Stimulated activated naive CD8-positive, alpha-beta T cell treated with anti-CD3 and anti-CD28 coated beads, Interleukin-15, Interleukin-2, amounts not matched to agents 100 ng/mL and 50 ng/mL, for 24 hours (primary cell): ENCODE measurements at regions not wholly inside any gene's neighbourhood (a gene's known extent, or its start where the extent isn't known, plus 50 kb on each side); places are given as distances from the start of the nearest gene placed in this dataset.
"Not testable (repeated sequence)": the region's sequence is repeated elsewhere in the genome, so short reads cannot be mapped to it uniquely, and the experiment has no call there.

Experiments
- H3K27ac Mint-ChIP-seq: one replicate; pipeline ENCODE4 v1.8.0; 2021; ENCODE audit warnings: mild to moderate bottlenecking, mixed read lengths
- H3K27me3 Mint-ChIP-seq: one replicate; pipeline ENCODE4 v1.8.0; 2021; ENCODE audit warnings: mixed read lengths
- H3K36me3 Mint-ChIP-seq: one replicate; pipeline ENCODE4 v1.8.0; 2021; ENCODE audit warnings: low read depth, mixed read lengths
- H3K4me1 Mint-ChIP-seq: one replicate; pipeline ENCODE4 v1.8.0; 2021; ENCODE audit warnings: low read depth, mixed read lengths
- H3K4me3 Mint-ChIP-seq: one replicate; pipeline ENCODE4 v1.8.0; 2021; ENCODE audit warnings: mild to moderate bottlenecking, mixed read lengths
- H3K9me3 Mint-ChIP-seq: one replicate; pipeline ENCODE4 v1.8.0; 2021; ENCODE audit warnings: mixed read lengths

DNA sequence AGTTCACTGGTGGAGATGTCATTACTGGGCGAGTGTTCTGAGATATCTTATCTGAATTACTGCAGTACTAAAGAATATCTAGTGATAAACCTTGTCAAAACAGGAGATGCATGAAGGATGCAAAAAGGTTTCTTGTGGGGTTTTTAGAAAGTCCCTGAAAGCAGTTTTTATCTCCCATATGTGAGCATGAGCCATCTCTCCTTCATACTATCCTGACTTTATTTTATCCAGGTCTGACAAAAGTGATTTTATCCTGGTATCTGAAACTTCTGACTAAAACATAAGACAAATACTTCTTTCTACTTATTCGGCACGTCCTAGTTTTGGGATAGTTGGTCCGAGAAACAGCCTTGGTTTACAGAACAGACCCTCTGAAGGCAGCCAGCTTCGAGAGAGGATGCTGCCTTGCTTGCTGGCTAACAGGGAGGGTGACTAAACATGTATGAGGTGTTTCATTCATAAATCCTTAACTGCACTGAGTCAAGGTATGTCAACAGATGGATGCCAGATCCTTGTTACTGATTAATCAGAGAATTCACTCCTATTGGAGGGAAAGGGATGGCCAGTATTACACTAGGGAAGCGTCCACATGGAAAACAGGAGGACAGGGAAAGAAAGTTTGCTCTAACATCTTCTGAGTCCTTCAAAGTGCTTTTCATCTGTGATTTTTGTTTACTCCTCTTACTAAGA is 927.3 kb downstream of the SPATA31A7 start:
- H3K4me3 Mint-ChIP-seq, H3K27me3 Mint-ChIP-seq, H3K4me1 Mint-ChIP-seq, H3K9me3 Mint-ChIP-seq, H3K27ac Mint-ChIP-seq, H3K36me3 Mint-ChIP-seq: not testable (repeated sequence)

- not testable (repeated sequence) for H3K27ac Mint-ChIP-seq, H3K4me3 Mint-ChIP-seq, H3K9me3 Mint-ChIP-seq, H3K36me3 Mint-ChIP-seq, H3K4me1 Mint-ChIP-seq, H3K27me3 Mint-ChIP-seq
Observed at GRCh38 chr9:62119656-62120055, 929.8 kb downstream of the SPATA31A7 start.

DNA sequence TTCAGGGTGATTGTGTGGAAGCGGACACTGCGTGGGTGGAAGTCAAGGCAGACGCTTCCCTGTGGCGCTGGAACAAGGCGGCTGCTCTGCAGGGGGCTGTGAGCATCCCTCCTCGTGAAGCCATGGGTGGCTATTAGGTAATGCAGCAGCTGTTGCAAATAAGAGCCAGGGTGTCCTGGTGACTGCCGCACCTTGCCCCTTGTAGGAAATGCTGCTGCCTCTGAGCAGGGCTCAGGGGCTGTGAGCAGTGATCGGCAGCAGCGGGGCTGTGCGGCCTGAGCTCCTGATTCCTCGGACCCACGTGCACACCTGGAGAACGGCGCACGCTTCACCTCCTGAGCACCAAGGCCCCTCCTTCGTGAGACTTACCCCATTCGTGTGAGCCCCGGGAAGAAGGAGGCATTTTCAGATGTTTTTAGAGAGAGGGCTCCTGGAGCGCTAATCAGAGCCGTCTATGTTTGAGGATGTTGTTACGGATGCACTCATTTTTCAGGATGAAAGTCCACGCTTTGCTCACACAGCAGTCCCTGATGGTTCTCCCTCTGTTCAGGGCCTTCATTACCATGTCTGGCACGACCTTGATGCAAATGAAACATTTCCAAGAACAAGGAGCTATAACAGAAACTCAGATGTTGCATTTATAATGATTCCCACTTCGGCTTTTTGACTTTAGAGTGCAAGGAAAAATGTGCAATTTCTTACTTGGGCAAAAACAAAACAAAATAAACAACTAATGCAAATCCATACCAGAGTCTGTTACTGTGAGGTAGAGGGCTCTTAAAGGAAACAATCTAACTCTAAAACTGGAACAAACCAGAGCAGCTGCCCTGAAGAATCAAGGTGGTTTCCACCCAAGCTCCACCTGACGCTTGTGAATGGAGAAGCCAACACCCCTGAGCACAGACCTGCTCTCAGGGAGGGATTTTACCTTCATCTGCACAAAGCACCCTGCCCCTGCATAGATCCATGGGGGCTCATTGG is 936.1 kb downstream of the SPATA31A7 start:
- H3K9me3 Mint-ChIP-seq, H3K36me3 Mint-ChIP-seq, H3K27ac Mint-ChIP-seq, H3K4me1 Mint-ChIP-seq, H3K27me3 Mint-ChIP-seq, H3K4me3 Mint-ChIP-seq: not testable (repeated sequence)

- not testable (repeated sequence) for H3K27me3 Mint-ChIP-seq, H3K27ac Mint-ChIP-seq, H3K9me3 Mint-ChIP-seq, H3K36me3 Mint-ChIP-seq, H3K4me1 Mint-ChIP-seq, H3K4me3 Mint-ChIP-seq
Observed at GRCh38 chr9:62135022-62135421, 945.2 kb downstream of the SPATA31A7 start.

- H3K9me3 Mint-ChIP-seq, H3K36me3 Mint-ChIP-seq, H3K4me3 Mint-ChIP-seq, H3K27ac Mint-ChIP-seq, H3K4me1 Mint-ChIP-seq, H3K27me3 Mint-ChIP-seq: not testable (repeated sequence)
Observed at GRCh38 chr9:62145648-62146047, 955.8 kb downstream of the SPATA31A7 start.
